HUES6 (cell line): ENCODE measurements at regions not wholly inside any gene's neighbourhood (a gene's known extent, or its start where the extent isn't known, plus 50 kb on each side); places are given as distances from the start of the nearest gene placed in this dataset.

Source experiments
- H3K27ac ChIP-seq: 2 replicates; pipeline ENCODE4 v1.7.0; 2013; ENCODE audit warnings: low read depth, mild to moderate bottlenecking, low read length, inconsistent platforms
- H3K27me3 ChIP-seq: 2 replicates; pipeline ENCODE4 v1.6.1; 2013; ENCODE audit warnings: low read length; ENCODE audit not compliant: control insufficient read depth, insufficient read depth
- H3K36me3 ChIP-seq: 2 replicates; pipeline ENCODE4 v1.6.1; 2013; ENCODE audit warnings: low read length; ENCODE audit not compliant: control insufficient read depth, insufficient read depth
- H3K4me1 ChIP-seq: 2 replicates; pipeline ENCODE4 v1.6.1; 2013; ENCODE audit warnings: low read length; ENCODE audit not compliant: control insufficient read depth, insufficient read depth
- H3K4me3 ChIP-seq: 2 replicates; pipeline ENCODE4 v1.5.1; 2013; ENCODE audit warnings: low read depth, low read length
- H3K9ac ChIP-seq: one replicate; pipeline ENCODE4 v1.6.1; 2013; ENCODE audit warnings: mild to moderate bottlenecking, low read length
- H3K9me3 ChIP-seq: 2 replicates; pipeline ENCODE4 v1.6.1; 2013; ENCODE audit warnings: low read depth, low read length; ENCODE audit not compliant: control insufficient read depth, insufficient read depth

- no peaks in the 10 kb centered on the region for H3K27me3 ChIP-seq
- H3K36me3 ChIP-seq, result no peaks in the 10 kb centered on the region
- no peak overlapping the region for H3K4me3 ChIP-seq
- no peaks in the 10 kb centered on the region for H3K4me1 ChIP-seq
- no peak overlapping the region for H3K9ac ChIP-seq
- H3K9me3 ChIP-seq, result no peaks in the 10 kb centered on the region
- no peak overlapping the region for H3K27ac ChIP-seq
Measured at GRCh38 chr14:48373981-48374380, 698.6 kb upstream of the MDGA2 start.

GRCh38 chr14:48350971-48351370 is 675.6 kb upstream of the MDGA2 start:
- Histone ChIP-seq H3K9ac (no peak overlapping the region), H3K4me1 (no peaks in the 10 kb centered on the region), H3K27ac (no peak overlapping the region), H3K4me3 (no peak overlapping the region), H3K9me3 (no peaks in the 10 kb centered on the region), H3K36me3 (no peaks in the 10 kb centered on the region), H3K27me3 (no peaks in the 10 kb centered on the region)

- no peaks in the 10 kb centered on the region for H3K27me3 ChIP-seq
- no peaks in the 10 kb centered on the region for H3K4me1 ChIP-seq
- no peaks in the 10 kb centered on the region for H3K9me3 ChIP-seq
- H3K4me3 ChIP-seq, result no peak overlapping the region
- H3K9ac ChIP-seq, result no peak overlapping the region
- no peak overlapping the region for H3K27ac ChIP-seq
- no peaks in the 10 kb centered on the region for H3K36me3 ChIP-seq
Measured at GRCh38 chr14:48349689-48350088, 674.3 kb upstream of the MDGA2 start.

- H3K9ac ChIP-seq, result no peak overlapping the region
- no peaks in the 10 kb centered on the region for H3K9me3 ChIP-seq
- no peak overlapping the region for H3K27ac ChIP-seq
- no peaks in the 10 kb centered on the region for H3K27me3 ChIP-seq
- H3K4me1 ChIP-seq, result no peaks in the 10 kb centered on the region
- no peak overlapping the region for H3K4me3 ChIP-seq
- H3K36me3 ChIP-seq, result no peaks in the 10 kb centered on the region
Measured at GRCh38 chr14:48341069-48341468, 665.7 kb upstream of the MDGA2 start.

GRCh38 chr14:48333221-48333920 is 658.0 kb upstream of the MDGA2 start:
- H3K9me3 ChIP-seq, result no peaks in the 10 kb centered on the region
- H3K27me3 ChIP-seq, result no peaks in the 10 kb centered on the region
- H3K9ac ChIP-seq, result no peak overlapping the region
- H3K36me3 ChIP-seq, result no peaks in the 10 kb centered on the region
- H3K27ac ChIP-seq, result no peak overlapping the region
- H3K4me1 ChIP-seq, result no peaks in the 10 kb centered on the region
- no peak overlapping the region for H3K4me3 ChIP-seq

GRCh38 chr14:48331421-48331820 is 656.0 kb upstream of the MDGA2 start:
- Histone ChIP-seq H3K4me3 (no peak overlapping the region), H3K9ac (no peak overlapping the region), H3K4me1 (no peaks in the 10 kb centered on the region), H3K27ac (no peak overlapping the region), H3K27me3 (no peaks in the 10 kb centered on the region), H3K9me3 (no peaks in the 10 kb centered on the region), H3K36me3 (no peaks in the 10 kb centered on the region)

- Histone ChIP-seq H3K9ac (no peak overlapping the region), H3K36me3 (no peaks in the 10 kb centered on the region), H3K9me3 (no peaks in the 10 kb centered on the region), H3K4me1 (0 out of 2 replicates have a peak, but pooled peaks cover 3% of the 10 kb centered on the region), H3K4me3 (no peak overlapping the region), H3K27ac (no peak overlapping the region), H3K27me3 (no peaks in the 10 kb centered on the region)
Measured at GRCh38 chr14:48325486-48325885, 650.1 kb upstream of the MDGA2 start.

- Histone ChIP-seq H3K9me3 (no peaks in the 10 kb centered on the region), H3K4me1 (0 out of 2 replicates have a peak, but pooled peaks cover 3% of the 10 kb centered on the region), H3K27me3 (no peaks in the 10 kb centered on the region), H3K9ac (no peak overlapping the region), H3K4me3 (no peak overlapping the region), H3K27ac (no peak overlapping the region), H3K36me3 (no peaks in the 10 kb centered on the region)
Measured at GRCh38 chr14:48323665-48324064, 648.3 kb upstream of the MDGA2 start.

- no peak overlapping the region for H3K27ac ChIP-seq
- H3K9ac ChIP-seq, result no peak overlapping the region
- 0 out of 2 replicates have a peak, but pooled peaks cover 3% of the 10 kb centered on the region for H3K4me1 ChIP-seq
- no peaks in the 10 kb centered on the region for H3K36me3 ChIP-seq
- H3K27me3 ChIP-seq, result no peaks in the 10 kb centered on the region
- no peaks in the 10 kb centered on the region for H3K9me3 ChIP-seq
- H3K4me3 ChIP-seq, result no peak overlapping the region
Measured at GRCh38 chr14:48319823-48320222, 644.4 kb upstream of the MDGA2 start.

GRCh38 chr14:48304729-48305128 is 629.3 kb upstream of the MDGA2 start:
- Histone ChIP-seq H3K27me3 (no peaks in the 10 kb centered on the region), H3K4me3 (no peak overlapping the region), H3K4me1 (no peaks in the 10 kb centered on the region), H3K27ac (no peak overlapping the region), H3K9ac (no peak overlapping the region), H3K36me3 (no peaks in the 10 kb centered on the region), H3K9me3 (no peaks in the 10 kb centered on the region)

- H3K9ac ChIP-seq, result no peak overlapping the region
Measured at GRCh38 chr14:48289701-48290100, 614.3 kb upstream of the MDGA2 start.

More at GRCh38 chr14:48289701-48290100, 614.3 kb upstream of the MDGA2 start:
- H3K36me3 ChIP-seq, result no peaks in the 10 kb centered on the region
- H3K27me3 ChIP-seq, result no peaks in the 10 kb centered on the region
- peaks cover 12% of the 10 kb centered on the region for H3K9me3 ChIP-seq
- H3K27ac ChIP-seq, result no peak overlapping the region
- H3K4me1 ChIP-seq, result no peaks in the 10 kb centered on the region
- no peak overlapping the region for H3K4me3 ChIP-seq
